ENCODE measurements at regions not wholly inside any gene's neighbourhood (a gene's known extent, or its start where the extent isn't known, plus 50 kb on each side); places are given as distances from the start of the nearest gene placed in this dataset.
"Not testable (repeated sequence)": the region's sequence is repeated elsewhere in the genome, so short reads cannot be mapped to it uniquely, and the experiment has no call there.

- H3K36me3 Mint-ChIP-seq (ENCODE audit: low read depth), result no peaks in the 10 kb centered on the region
- H3K4me3 Mint-ChIP-seq (ENCODE audit: unreplicated experiment), result no peak overlapping the region
- peaks cover 2% of the 10 kb centered on the region for H3K9me3 Mint-ChIP-seq (ENCODE audit: low read depth)
- H3K4me1 Mint-ChIP-seq (ENCODE audit: low read depth), result no peaks in the 10 kb centered on the region
- H3K27ac Mint-ChIP-seq (ENCODE audit: unreplicated experiment), result no peak overlapping the region
- H3K27me3 Mint-ChIP-seq (ENCODE audit: low read depth), result no peaks in the 10 kb centered on the region
- TF ChIP-seq CTCF (IDR thresholded peaks at IDR 0.05), result no peak
- no peak for DNase-seq (ENCODE audit: low spot score)
Measured at GRCh38 chr15:81780966-81781365, 264.9 kb downstream of the MEX3B start.

- no peak for DNase-seq (ENCODE audit: low spot score)
- no peaks in the 10 kb centered on the region for H3K9me3 Mint-ChIP-seq (ENCODE audit: low read depth)
- H3K4me1 Mint-ChIP-seq (ENCODE audit: low read depth), result no peaks in the 10 kb centered on the region
- no peak overlapping the region for H3K4me3 Mint-ChIP-seq (ENCODE audit: unreplicated experiment)
- no peak overlapping the region for H3K27ac Mint-ChIP-seq (ENCODE audit: unreplicated experiment)
- no peaks in the 10 kb centered on the region for H3K36me3 Mint-ChIP-seq (ENCODE audit: low read depth)
- no peaks in the 10 kb centered on the region for H3K27me3 Mint-ChIP-seq (ENCODE audit: low read depth)
- TF ChIP-seq CTCF (IDR thresholded peaks at IDR 0.05), result no peak
Measured at GRCh38 chr15:81779181-81779580, 266.6 kb downstream of the MEX3B start.

- Mint-ChIP-seq H3K27ac (ENCODE audit: unreplicated experiment) (no peak overlapping the region), H3K27me3 (ENCODE audit: low read depth) (no peaks in the 10 kb centered on the region), H3K4me3 (ENCODE audit: unreplicated experiment) (no peak overlapping the region), H3K9me3 (ENCODE audit: low read depth) (no peaks in the 10 kb centered on the region), H3K4me1 (ENCODE audit: low read depth) (no peaks in the 10 kb centered on the region), H3K36me3 (ENCODE audit: low read depth) (no peaks in the 10 kb centered on the region)
- TF ChIP-seq CTCF (IDR thresholded peaks at IDR 0.05), result no peak
- no peak for DNase-seq (ENCODE audit: low spot score)
Measured at GRCh38 chr15:81777546-81777945, 268.3 kb downstream of the MEX3B start.

- no peak for TF ChIP-seq CTCF (IDR thresholded peaks at IDR 0.05)
- Mint-ChIP-seq H3K36me3 (ENCODE audit: low read depth) (no peaks in the 10 kb centered on the region), H3K4me3 (ENCODE audit: unreplicated experiment) (no peak overlapping the region), H3K9me3 (ENCODE audit: low read depth) (no peaks in the 10 kb centered on the region), H3K4me1 (ENCODE audit: low read depth) (no peaks in the 10 kb centered on the region), H3K27ac (ENCODE audit: unreplicated experiment) (no peak overlapping the region), H3K27me3 (ENCODE audit: low read depth) (no peaks in the 10 kb centered on the region)
- no peak for DNase-seq (ENCODE audit: low spot score)
Measured at GRCh38 chr15:81776976-81777375, 268.8 kb downstream of the MEX3B start.

- H3K27me3 Mint-ChIP-seq (ENCODE audit: low read depth); H3K4me1 Mint-ChIP-seq (ENCODE audit: low read depth); H3K36me3 Mint-ChIP-seq (ENCODE audit: low read depth); H3K9me3 Mint-ChIP-seq (ENCODE audit: low read depth); H3K4me3 Mint-ChIP-seq (ENCODE audit: unreplicated experiment); H3K27ac Mint-ChIP-seq (ENCODE audit: unreplicated experiment); DNase-seq (ENCODE audit: low spot score): not testable (repeated sequence)
Measured at GRCh38 chr15:81775779-81776178, 270.0 kb downstream of the MEX3B start.

GRCh38 chr15:81774309-81774708, 271.5 kb downstream of the MEX3B start:
- Mint-ChIP-seq H3K4me1 (ENCODE audit: low read depth) (no peaks in the 10 kb centered on the region), H3K27ac (ENCODE audit: unreplicated experiment) (no peak overlapping the region), H3K36me3 (ENCODE audit: low read depth) (peaks cover 1% of the 10 kb centered on the region), H3K27me3 (ENCODE audit: low read depth) (no peaks in the 10 kb centered on the region), H3K4me3 (ENCODE audit: unreplicated experiment) (no peak overlapping the region), H3K9me3 (ENCODE audit: low read depth) (no peaks in the 10 kb centered on the region)
- DNase-seq (ENCODE audit: low spot score), result no peak
- no peak for TF ChIP-seq CTCF (IDR thresholded peaks at IDR 0.05)

Data from chondrocyte (in vitro differentiated cells).